Fibroblast of mammary gland (primary cell): ENCODE measurements at regions not wholly inside any gene's neighbourhood (a gene's known extent, or its start where the extent isn't known, plus 50 kb on each side); places are given as distances from the start of the nearest gene placed in this dataset.

Experiments used
- DNase-seq: peaks from one replicate; pipeline ENCODE4 v3.0.0-alpha.2; 2010; ENCODE audit warnings: low read depth
- H3K4me3 ChIP-seq: 2 replicates; pipeline ENCODE4 v1.5.1; 2011; ENCODE audit warnings: low read depth, mild to moderate bottlenecking, low read length, moderate library complexity; ENCODE audit not compliant: control insufficient read depth
- CTCF ChIP-seq: conservative IDR thresholded peaks from 2 replicates; pipeline ENCODE4 v1.5.1; 2011; ENCODE audit warnings: low read depth, low read length, inconsistent platforms; ENCODE audit not compliant: control insufficient read depth, insufficient read depth

- no peak for TF ChIP-seq CTCF
- DNase-seq = no peak
Observed at GRCh38 chr9:102862478-102862877, 132.7 kb upstream of the CYLC2 start.

GRCh38 chr9:102855641-102856040 lies 139.5 kb upstream of the CYLC2 start:
- TF ChIP-seq CTCF = no peak
- H3K4me3 ChIP-seq = no peak overlapping the region
- DNase-seq = no peak

More at GRCh38 chr9:102862478-102862877, 132.7 kb upstream of the CYLC2 start:
- H3K4me3 ChIP-seq = no peak overlapping the region

- no peak overlapping the region for H3K4me3 ChIP-seq
- TF ChIP-seq CTCF = no peak
Observed at GRCh38 chr9:102845827-102846371, 149.2 kb upstream of the CYLC2 start.

GRCh38 chr9:102844716-102845115 lies 150.4 kb upstream of the CYLC2 start:
- DNase-seq = no peak
- H3K4me3 ChIP-seq = no peak overlapping the region
- no peak for TF ChIP-seq CTCF

More at GRCh38 chr9:102845827-102846371, 149.2 kb upstream of the CYLC2 start:
- DNase-seq = no peak

GRCh38 chr9:102842423-102842822 lies 152.7 kb upstream of the CYLC2 start:
- no peak for DNase-seq
- no peak overlapping the region for H3K4me3 ChIP-seq
- no peak for TF ChIP-seq CTCF

GRCh38 chr9:102841376-102841775 lies 153.8 kb upstream of the CYLC2 start:
- TF ChIP-seq CTCF = no peak
- H3K4me3 ChIP-seq = no peak overlapping the region
- no peak for DNase-seq

GRCh38 chr9:102840335-102840734 lies 154.8 kb upstream of the CYLC2 start:
- no peak overlapping the region for H3K4me3 ChIP-seq
- DNase-seq = no peak
- TF ChIP-seq CTCF = no peak
